Stromal cell of bone marrow (primary cell): ENCODE measurements at regions not wholly inside any gene's neighbourhood (a gene's known extent, or its start where the extent isn't known, plus 50 kb on each side); places are given as distances from the start of the nearest gene placed in this dataset.
"Not testable (repeated sequence)": the region's sequence is repeated elsewhere in the genome, so short reads cannot be mapped to it uniquely, and the experiment has no call there.

Source experiments
- DNase-seq: peaks from one replicate; pipeline ENCODE4 v3.0.0-alpha.2; 2012; ENCODE audit warnings: low read depth

- no peak for DNase-seq
Observed at GRCh38 chr1:185540295-185540694, 193.9 kb upstream of the HMCN1 start.

- DNase-seq: no peak
Observed at GRCh38 chr1:185539277-185539943, 194.8 kb upstream of the HMCN1 start.

- not testable (repeated sequence) for DNase-seq
Observed at GRCh38 chr1:185538309-185538898, 195.8 kb upstream of the HMCN1 start.

GRCh38 chr1:185537596-185537995 lies 196.6 kb upstream of the HMCN1 start:
- no peak for DNase-seq

- DNase-seq: no peak
Observed at GRCh38 chr1:185536165-185536920, 197.8 kb upstream of the HMCN1 start.

GRCh38 chr1:185535621-185536020 lies 198.6 kb upstream of the HMCN1 start:
- no peak for DNase-seq

- DNase-seq: no peak
Observed at GRCh38 chr1:185534801-185535200, 199.4 kb upstream of the HMCN1 start.

- DNase-seq: no peak
Observed at GRCh38 chr1:185533596-185533995, 200.6 kb upstream of the HMCN1 start.

GRCh38 chr1:185532856-185533255 lies 201.3 kb upstream of the HMCN1 start:
- DNase-seq: no peak

- DNase-seq: no peak
Observed at GRCh38 chr1:185531838-185532237, 202.4 kb upstream of the HMCN1 start.

- no peak for DNase-seq
Observed at GRCh38 chr1:185530215-185530614, 204.0 kb upstream of the HMCN1 start.

- DNase-seq: no peak
Observed at GRCh38 chr1:185529673-185530072, 204.5 kb upstream of the HMCN1 start.

GRCh38 chr1:185528084-185528676 lies 206.0 kb upstream of the HMCN1 start:
- DNase-seq: peak; percentile 27

GRCh38 chr1:185526344-185527307 lies 207.6 kb upstream of the HMCN1 start:
- DNase-seq: no peak

- peak; percentile 6 for DNase-seq
Observed at GRCh38 chr1:185520188-185520920, 203.3 kb upstream of the IVNS1ABP start.

GRCh38 chr1:185517808-185518419 lies 200.9 kb upstream of the IVNS1ABP start:
- DNase-seq: no peak

- DNase-seq: not testable (repeated sequence)
Observed at GRCh38 chr1:185517301-185517700, 200.3 kb upstream of the IVNS1ABP start.

GRCh38 chr1:185515696-185516095 lies 198.7 kb upstream of the IVNS1ABP start:
- DNase-seq: no peak

GRCh38 chr1:185514311-185514710 lies 197.3 kb upstream of the IVNS1ABP start:
- no peak for DNase-seq

GRCh38 chr1:185512442-185512841 lies 195.4 kb upstream of the IVNS1ABP start:
- DNase-seq: no peak

- DNase-seq: no peak
Observed at GRCh38 chr1:185501099-185501498, 184.1 kb upstream of the IVNS1ABP start.
